H1 (cell line): ENCODE measurements at regions not wholly inside any gene's neighbourhood (a gene's known extent, or its start where the extent isn't known, plus 50 kb on each side); places are given as distances from the start of the nearest gene placed in this dataset.

Source experiments
- CTCF ChIA-PET: fragments of 300-600 bp; sonication (Branson Sonifier 250); formaldehyde crosslinking; loops from one replicate; lab custom pipeline; 2021; ENCODE audit not compliant: partially characterized antibody; lab: Charles Lee
- POLR2A ChIA-PET: fragments of 300-600 bp; sonication (Branson Sonifier 250); formaldehyde crosslinking; loops from one replicate; lab custom pipeline; 2021; ENCODE audit warnings: inconsistent platforms; ENCODE audit not compliant: partially characterized antibody; lab: Charles Lee
- DNase-seq, 2 experiments: peaks; one replicate each; pipeline versions ENCODE4 v3.0.0 to v3.0.0-alpha.2; 2010 to 2022; ENCODE audit warnings: low spot score in 2 of 2, low read depth in 1 of 2, mixed read lengths in 1 of 2
- FAIRE-seq: peaks from 2 replicates; lab custom pipeline; 2011; peaks lifted over from hg19 to GRCh38; lab: Jason Lieb, UNC
- H2AFZ ChIP-seq: 2 replicates; pipeline ENCODE4 v1.8.1; 2012; ENCODE audit warnings: low read length, inconsistent platforms
- H2AK5ac ChIP-seq: 2 replicates; pipeline ENCODE4 v1.6.1; 2013; ENCODE audit warnings: low read depth, low read length
- H2BK120ac ChIP-seq: replicated peaks from 2 replicates; pipeline ENCODE3; 2013; ENCODE audit warnings: low read depth, low read length, inconsistent platforms
- H2BK12ac ChIP-seq: 2 replicates; pipeline ENCODE4 v1.6.1; 2013; ENCODE audit warnings: low read depth, low read length
- H2BK15ac ChIP-seq: 2 replicates; pipeline ENCODE4 v1.6.1; 2013; ENCODE audit warnings: low read length
- H2BK20ac ChIP-seq: 2 replicates; pipeline ENCODE4 v1.6.1; 2013; ENCODE audit warnings: low read length
- H2BK5ac ChIP-seq: 2 replicates; pipeline ENCODE4 v1.6.1; 2013; ENCODE audit warnings: low read depth, low read length
- H3K14ac ChIP-seq: 2 replicates; pipeline ENCODE4 v1.6.1; 2013; ENCODE audit warnings: inconsistent platforms; ENCODE audit not compliant: insufficient read length
- H3K18ac ChIP-seq: 2 replicates; pipeline ENCODE4 v1.6.1; 2013; ENCODE audit warnings: low read length; ENCODE audit errors: extremely low read depth
- H3K23ac ChIP-seq: 2 replicates; pipeline ENCODE4 v1.6.1; 2013; ENCODE audit warnings: inconsistent platforms; ENCODE audit not compliant: insufficient read length
- H3K23me2 ChIP-seq: 2 replicates; pipeline ENCODE4 v1.6.1; 2013; ENCODE audit warnings: low read depth, low read length
- H3K27ac ChIP-seq: 2 replicates; pipeline ENCODE4 v1.6.1; 2011; ENCODE audit warnings: low read depth, low read length, inconsistent platforms
- H3K27me3 ChIP-seq, 4 experiments: replicated peaks in 1 of 4; 1 replicate in 1 of 4; 2 replicates in 3 of 4; pipeline versions ENCODE4 v1.6.1 to v1.8.1; 2011 to 2013; ENCODE audit warnings: low read length in 3 of 4, mild to moderate bottlenecking in 3 of 4, inconsistent platforms in 2 of 4, mixed read lengths in 2 of 4, moderate library complexity in 1 of 4; ENCODE audit not compliant: control insufficient read depth in 3 of 4, insufficient read depth in 3 of 4; ENCODE audit errors: extremely low read depth in 1 of 4
- H3K36me3 ChIP-seq, 4 experiments: 2 replicates each; pipeline versions ENCODE4 v1.6.1 to v1.8.1; 2011 to 2013; ENCODE audit warnings: mild to moderate bottlenecking in 4 of 4, low read length in 3 of 4, moderate library complexity in 2 of 4, control low read depth in 1 of 4, inconsistent platforms in 1 of 4; ENCODE audit not compliant: insufficient read depth in 4 of 4, control insufficient read depth in 2 of 4
- H3K4ac ChIP-seq: replicated peaks from 2 replicates; pipeline ENCODE3; 2013; ENCODE audit warnings: low read length, low read depth, mixed read lengths, inconsistent platforms; ENCODE audit not compliant: insufficient read length
- H3K4me1 ChIP-seq, 4 experiments: replicated peaks in 1 of 4; 1 replicate in 1 of 4; 2 replicates in 3 of 4; pipeline versions ENCODE4 v1.6.1 to v1.8.1; 2011 to 2013; ENCODE audit warnings: low read length in 3 of 4, inconsistent platforms in 2 of 4, mixed read lengths in 1 of 4; ENCODE audit not compliant: insufficient read depth in 4 of 4, control insufficient read depth in 3 of 4
- H3K4me2 ChIP-seq, 2 experiments: 2 replicates each; pipeline versions ENCODE4 v1.6.1 to v1.8.1; 2011 to 2013; ENCODE audit warnings: low read depth in 2 of 2, low read length in 2 of 2, control low read depth in 1 of 2, inconsistent platforms in 1 of 2, mild to moderate bottlenecking in 1 of 2; ENCODE audit not compliant: insufficient read depth in 1 of 2
- H3K4me3 ChIP-seq, 4 experiments: fragments of 200-600, 300-600 bp in 1 of 4; sonication (generic), shearing (Covaris generic), sonication (Bioruptor Twin) in 1 of 4; 2 replicates each; pipeline versions ENCODE4 v1.5.1 to v1.8.1; 2011 to 2016; ENCODE audit warnings: low read length in 4 of 4, low read depth in 3 of 4, control low read depth in 2 of 4, inconsistent platforms in 2 of 4, mild to moderate bottlenecking in 2 of 4, mixed read lengths in 1 of 4, moderate library complexity in 1 of 4; ENCODE audit not compliant: insufficient read depth in 2 of 4; ENCODE audit errors: extremely low read depth in 1 of 4
- H3K56ac ChIP-seq: replicated peaks from 2 replicates; pipeline ENCODE3; 2013; ENCODE audit warnings: low read depth, mild to moderate bottlenecking, mixed read lengths, low read length, inconsistent platforms; ENCODE audit not compliant: insufficient read length
- H3K79me1 ChIP-seq: 2 replicates; pipeline ENCODE4 v1.6.1; 2013; ENCODE audit warnings: low read depth, low read length, control low read depth
- H3K79me2 ChIP-seq, 2 experiments: 2 replicates each; pipeline versions ENCODE4 v1.6.1 to v1.8.1; 2012 to 2013; ENCODE audit warnings: low read length in 2 of 2, mild to moderate bottlenecking in 2 of 2, inconsistent platforms in 1 of 2; ENCODE audit not compliant: insufficient read depth in 2 of 2, control insufficient read depth in 1 of 2
- H3K9ac ChIP-seq, 4 experiments: replicated peaks in 1 of 4; 1 replicate in 1 of 4; 2 replicates in 3 of 4; pipeline versions ENCODE4 v1.6.1 to v1.8.1; 2011 to 2013; ENCODE audit warnings: low read depth in 3 of 4, low read length in 3 of 4, control low read depth in 2 of 4, mild to moderate bottlenecking in 2 of 4, moderate library complexity in 2 of 4, inconsistent platforms in 1 of 4; ENCODE audit errors: extremely low read depth in 1 of 4
- H3K9me3 ChIP-seq, 2 experiments: 2 replicates each; pipeline versions ENCODE4 v1.6.1 to v1.8.1; 2012 to 2013; ENCODE audit warnings: mild to moderate bottlenecking in 2 of 2, moderate library complexity in 2 of 2, control low read depth in 1 of 2, inconsistent platforms in 1 of 2, low read depth in 1 of 2, low read length in 1 of 2, mixed read lengths in 1 of 2; ENCODE audit not compliant: insufficient read depth in 2 of 2
- H4K20me1 ChIP-seq, 2 experiments: replicated peaks in 1 of 2; 2 replicates each; pipeline versions ENCODE3 to v1.8.1; 2011 to 2013; ENCODE audit warnings: inconsistent platforms in 2 of 2, low read length in 2 of 2, mild to moderate bottlenecking in 1 of 2; ENCODE audit not compliant: insufficient read depth in 2 of 2, control insufficient read depth in 1 of 2
- H4K5ac ChIP-seq: 2 replicates; pipeline ENCODE4 v1.6.1; 2013; ENCODE audit warnings: low read length, low read depth, mixed read lengths, inconsistent platforms; ENCODE audit not compliant: insufficient read length
- H4K8ac ChIP-seq: 2 replicates; pipeline ENCODE4 v1.8.0; 2013; ENCODE audit warnings: mild to moderate bottlenecking, moderate library complexity, low read length, inconsistent platforms; ENCODE audit not compliant: insufficient read depth; ENCODE audit errors: extremely low read depth
- H4K91ac ChIP-seq: replicated peaks from 2 replicates; pipeline ENCODE3; 2013; ENCODE audit warnings: low read length, mixed read lengths, inconsistent platforms; ENCODE audit not compliant: insufficient read length
- CBX5 ChIP-seq: fragments of 300-800, 300-1000 bp; sonication (generic); IDR thresholded peaks from 2 replicates; pipeline ENCODE4 v1.7.1; 2016; ENCODE audit warnings: antibody characterized with exemption, low read length, low read depth
- CREB1 ChIP-seq: IDR thresholded peaks from 2 replicates; pipeline ENCODE4 v1.6.1; 2012; ENCODE audit warnings: inconsistent platforms
- CTBP2 ChIP-seq: IDR thresholded peaks from 2 replicates; pipeline ENCODE4 v1.7.0; 2011; ENCODE audit warnings: borderline replicate concordance, mild to moderate bottlenecking, moderate library complexity, mixed read lengths, low read length; ENCODE audit not compliant: insufficient read depth, insufficient read length
- EZH2 ChIP-seq: fragments of 200-600 bp; sonication (generic); IDR thresholded peaks from 2 replicates; pipeline ENCODE4 v1.7.1; 2012; ENCODE audit warnings: low read depth, mild to moderate bottlenecking, moderate library complexity, low read length, inconsistent platforms; ENCODE audit not compliant: severe bottlenecking
- HDAC2 ChIP-seq, 2 experiments: fragments of 300-600 bp in 1 of 2; sonication (generic) in 1 of 2; IDR thresholded peaks; 2 replicates each; pipeline ENCODE4 v1.6.1; 2011 to 2012; ENCODE audit warnings: low read depth in 2 of 2, low read length in 2 of 2, mild to moderate bottlenecking in 2 of 2, moderate library complexity in 2 of 2, borderline replicate concordance in 1 of 2, inconsistent platforms in 1 of 2
- NANOG ChIP-seq: IDR thresholded peaks from 2 replicates; pipeline ENCODE4 v1.6.1; 2011; ENCODE audit warnings: low read length, low read depth, mild to moderate bottlenecking, inconsistent platforms; ENCODE audit not compliant: insufficient read depth, poor library complexity, severe bottlenecking
- POLR2A ChIP-seq, 2 experiments: IDR thresholded peaks; 1 replicate in 1 of 2; 2 replicates in 1 of 2; pipeline ENCODE4 v1.6.1; 2011; ENCODE audit warnings: low read depth in 2 of 2, low read length in 2 of 2, mild to moderate bottlenecking in 2 of 2; ENCODE audit errors: control extremely low read depth in 1 of 2
- POU5F1 ChIP-seq: IDR thresholded peaks from 2 replicates; pipeline ENCODE4 v1.6.1; 2011; ENCODE audit warnings: low read depth, mild to moderate bottlenecking, low read length, moderate library complexity
- RBBP5 ChIP-seq: IDR thresholded peaks from 2 replicates; pipeline ENCODE4 v1.7.1; 2012; ENCODE audit warnings: low read depth, mild to moderate bottlenecking, inconsistent platforms, low read length, moderate library complexity, borderline replicate concordance
- SIRT6 ChIP-seq: IDR thresholded peaks from one replicate; pipeline ENCODE4 v1.7.1; 2012; ENCODE audit warnings: low read length, inconsistent platforms
- TAF1 ChIP-seq: IDR thresholded peaks from 2 replicates; pipeline ENCODE4 v1.6.1; 2011; ENCODE audit warnings: mild to moderate bottlenecking, low read depth, low read length
- TAF7 ChIP-seq: optimal IDR thresholded peaks from 2 replicates; pipeline ENCODE3; 2011; ENCODE audit warnings: low read depth, mild to moderate bottlenecking, inconsistent platforms, low read length, moderate library complexity, borderline replicate concordance
- TCF12 ChIP-seq: IDR thresholded peaks from 2 replicates; pipeline ENCODE4 v1.6.1; 2011; ENCODE audit warnings: low read depth, mild to moderate bottlenecking, low read length
- ZNF274 ChIP-seq: IDR thresholded peaks from 2 replicates; pipeline ENCODE4 v1.7.0; 2012; ENCODE audit warnings: low read length, borderline replicate concordance; ENCODE audit errors: extremely low read depth
- WGBS, 2 experiments: shearing (Covaris generic) in 1 of 2; methylation state at CpG; one replicate each; pipeline versions ENCODE4 v1.1.6 to v1.1.7; 2013 to 2015; ENCODE audit warnings: low lambda C conversion rate in 2 of 2, mixed read lengths in 2 of 2, inconsistent platforms in 1 of 2, low coverage in 1 of 2, missing lambda C conversion rate in 1 of 2; ENCODE audit not compliant: insufficient replicate concordance in 2 of 2, insufficient coverage in 1 of 2, insufficient read length in 1 of 2; ENCODE audit errors: extremely low coverage in 1 of 2, missing lambda C conversion rate in 1 of 2; 5-methylcytosine and 5-hydroxymethylcytosine counted together
- TF ChIP-seq, protein P1 (sequence below): IDR thresholded peaks from 2 replicates; pipeline ENCODE4 v1.6.1; 2011; ENCODE audit warnings: low read depth, mild to moderate bottlenecking, low read length; ENCODE audit not compliant: insufficient read depth

DNA sequence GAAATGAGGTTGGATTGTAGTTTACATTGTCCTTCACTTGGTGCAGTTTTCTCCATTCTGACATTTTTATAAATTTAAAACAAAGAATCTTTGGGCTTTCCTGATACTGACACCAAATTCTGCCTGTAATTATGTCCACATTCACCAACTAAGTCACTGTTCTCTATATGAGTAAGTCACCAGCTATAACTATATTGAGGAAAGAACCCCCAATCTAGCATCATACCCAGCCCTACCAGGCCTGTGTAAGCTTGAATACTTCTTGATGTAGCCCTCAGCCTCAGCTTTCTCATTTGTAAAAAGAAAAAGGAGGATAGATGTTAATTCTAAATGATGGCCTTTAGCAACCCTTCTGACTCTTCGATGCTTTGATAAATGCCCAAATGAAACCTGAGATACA lies 112.7 kb upstream of the FST start:
- Histone ChIP-seq H3K4ac (no peak overlapping the region), H3K4me2 (no peak overlapping the region), H3K9me3 (no peaks in the 10 kb centered on the region), H3K18ac (no peak overlapping the region), H3K23me2 (no peaks in the 10 kb centered on the region), H4K8ac (no peak overlapping the region), H3K4me3 (no peak overlapping the region), H3K79me1 (no peaks in the 10 kb centered on the region), H3K23ac (no peak overlapping the region), H3K36me3 (no peaks in the 10 kb centered on the region), H3K27me3 (no peaks in the 10 kb centered on the region), H3K9ac (no peak overlapping the region), H2BK15ac (no peak overlapping the region), H3K56ac (no peak overlapping the region), H4K20me1 (no peaks in the 10 kb centered on the region), H2BK12ac (no peak overlapping the region), H2BK5ac (no peak overlapping the region), H2BK20ac (no peak overlapping the region), H3K27ac (no peak overlapping the region), H3K79me2 (no peaks in the 10 kb centered on the region), H2BK120ac (no peak overlapping the region), H2AK5ac (no peak overlapping the region), H2AFZ (no peak overlapping the region), H3K14ac (no peak overlapping the region), H4K91ac (no peak overlapping the region), H4K5ac (no peak overlapping the region), H3K4me1 (no peaks in the 10 kb centered on the region)
- 92% methylated on average over 1 of the region's 1 CpG; no CpG with 5 or more reads in 1 of the 2 experiments for WGBS, 2 experiments
- DNase-seq (no peak), FAIRE-seq (no peak)
- CTCF ChIA-PET, result no interaction called here
- POLR2A ChIA-PET, result no interaction called here
- TF ChIP-seq TAF7, result no peak
- no peak for TF ChIP-seq CBX5
- no peak for TF ChIP-seq POLR2A (IDR thresholded peaks at IDR 0.05; ENCODE audit: control extremely low read depth in 1 of 2, low read depth in 2 of 2, low read length in 2 of 2)
- TF ChIP-seq SIRT6, result no peak
- TF ChIP-seq ZNF274, result no peak
- TF ChIP-seq CREB1, result no peak
- no peak for TF ChIP-seq POU5F1
- TF ChIP-seq TCF12, result no peak
- no peak for TF ChIP-seq EZH2
- TF ChIP-seq HDAC2 (IDR thresholded peaks at IDR 0.05; ENCODE audit: borderline replicate concordance in 1 of 2, low read depth in 2 of 2, low read length in 2 of 2), result no peak
- TF ChIP-seq, protein P1, sequence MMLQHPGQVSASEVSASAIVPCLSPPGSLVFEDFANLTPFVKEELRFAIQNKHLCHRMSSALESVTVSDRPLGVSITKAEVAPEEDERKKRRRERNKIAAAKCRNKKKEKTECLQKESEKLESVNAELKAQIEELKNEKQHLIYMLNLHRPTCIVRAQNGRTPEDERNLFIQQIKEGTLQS, result no peak
- TF ChIP-seq RBBP5, result no peak
- TF ChIP-seq TAF1, result no peak
- no peak for TF ChIP-seq CTBP2
- no peak for TF ChIP-seq NANOG
